CD4-positive, alpha-beta memory T cell (primary cell): ENCODE measurements at regions not wholly inside any gene's neighbourhood (a gene's known extent, or its start where the extent isn't known, plus 50 kb on each side); places are given as distances from the start of the nearest gene placed in this dataset.

Source experiments
- CTCF ChIA-PET: fragments of 350-600 bp; sonication (Branson Sonifier 250); formaldehyde crosslinking; loops from one replicate; lab custom pipeline; 2021; ENCODE audit warnings: inconsistent platforms; ENCODE audit not compliant: partially characterized antibody; lab: Charles Lee
- POLR2A ChIA-PET: fragments of 350-600 bp; sonication (Branson Sonifier 250); formaldehyde crosslinking; loops from one replicate; lab custom pipeline; 2021; ENCODE audit not compliant: partially characterized antibody; lab: Charles Lee
- DNase-seq, 5 donors: peaks; one replicate each; pipeline versions ENCODE4 v3.0.0 to v3.0.0-alpha.2; 2020 to 2022; ENCODE audit warnings: mixed read lengths in 1 of 5
- H3K27ac ChIP-seq: one replicate; pipeline ENCODE4 v1.7.0; 2013; ENCODE audit warnings: low read depth, low read length
- H3K27me3 ChIP-seq: 2 replicates; pipeline ENCODE4 v1.7.0; 2013; ENCODE audit warnings: mild to moderate bottlenecking, low read length, moderate library complexity; ENCODE audit not compliant: insufficient read depth
- H3K36me3 ChIP-seq: 2 replicates; pipeline ENCODE4 v1.7.0; 2013; ENCODE audit warnings: mild to moderate bottlenecking, low read length, moderate library complexity; ENCODE audit not compliant: insufficient read depth
- H3K4me1 ChIP-seq: 2 replicates; pipeline ENCODE4 v1.7.0; 2013; ENCODE audit warnings: mild to moderate bottlenecking, low read length, moderate library complexity; ENCODE audit not compliant: insufficient read depth
- H3K4me3 ChIP-seq, 2 donors: one replicate each; pipeline ENCODE4 v1.7.0; 2013; ENCODE audit warnings: low read length in 2 of 2, mild to moderate bottlenecking in 1 of 2
- H3K9me3 ChIP-seq, 2 donors: one replicate each; pipeline ENCODE4 v1.7.0; 2013; ENCODE audit warnings: low read length in 2 of 2, control low read depth in 1 of 2; ENCODE audit not compliant: control insufficient read depth in 1 of 2
- H3K27ac Mint-ChIP-seq, 7 donors: one replicate each; pipeline ENCODE4 v1.8.0; 2020 to 2021; ENCODE audit warnings: mixed read lengths in 7 of 7, mild to moderate bottlenecking in 6 of 7, inconsistent platforms in 3 of 7, moderate library complexity in 3 of 7
- H3K27me3 Mint-ChIP-seq, 2 donors: one replicate each; pipeline ENCODE4 v1.8.0; 2020 to 2021; ENCODE audit warnings: mixed read lengths in 2 of 2
- H3K36me3 Mint-ChIP-seq, 2 donors: one replicate each; pipeline ENCODE4 v1.8.0; 2020 to 2021; ENCODE audit warnings: mixed read lengths in 2 of 2, inconsistent platforms in 1 of 2, mild to moderate bottlenecking in 1 of 2
- H3K4me1 Mint-ChIP-seq, 4 donors: one replicate each; pipeline ENCODE4 v1.8.0; 2020 to 2021; ENCODE audit warnings: mixed read lengths in 4 of 4, mild to moderate bottlenecking in 1 of 4
- H3K4me3 Mint-ChIP-seq, 8 donors: one replicate each; pipeline ENCODE4 v1.8.0; 2020 to 2021; ENCODE audit warnings: mixed read lengths in 8 of 8, mild to moderate bottlenecking in 7 of 8, moderate library complexity in 6 of 8, inconsistent platforms in 3 of 8
- H3K9me3 Mint-ChIP-seq, 8 donors: one replicate each; pipeline ENCODE4 v1.8.0; 2020 to 2021; ENCODE audit warnings: mixed read lengths in 8 of 8, mild to moderate bottlenecking in 5 of 8, inconsistent platforms in 3 of 8, moderate library complexity in 1 of 8
- intact Hi-C: fragments of 100-400 bp; cut with micrococcal nuclease; formaldehyde crosslinking; loops from one replicate; pipeline ENCODE4 v1.15.1; 2023

- no peaks in the 10 kb centered on the region for H3K36me3 Mint-ChIP-seq
- Histone ChIP-seq H3K27ac (no peak overlapping the region), H3K4me3 (no peak overlapping the region), H3K36me3 (no peaks in the 10 kb centered on the region), H3K4me1 (no peaks in the 10 kb centered on the region), H3K27me3 (no peaks in the 10 kb centered on the region), H3K9me3 (no peaks in the 10 kb centered on the region)
- no peak for DNase-seq
- H3K27ac Mint-ChIP-seq, result no peak overlapping the region
- ChIA-PET POLR2A (no interaction called here), CTCF (no interaction called here)
- H3K4me1 Mint-ChIP-seq, result no peaks in the 10 kb centered on the region
- H3K27me3 Mint-ChIP-seq, result peaks cover 7 to 11% of the 10 kb centered on the region in 2 donors
- H3K9me3 Mint-ChIP-seq, result no peaks in the 10 kb centered on the region
- H3K4me3 Mint-ChIP-seq, result no peak overlapping the region
- intact Hi-C loops, result no loop called here
These were observed 91.8 kb upstream of the OBI1 start for GRCh38 chr13:78750735-78751134.

GRCh38 chr13:78743973-78744372 lies 85.0 kb upstream of the OBI1 start:
- H3K9me3 ChIP-seq, result no peaks in the 10 kb centered on the region
- H3K36me3 Mint-ChIP-seq, result no peaks in the 10 kb centered on the region
- intact Hi-C loops, result no loop called here

GRCh38 chr13:78742659-78743058 lies 83.7 kb upstream of the OBI1 start:
- intact Hi-C loops, result no loop called here
- Histone ChIP-seq H3K27me3 (no peaks in the 10 kb centered on the region), H3K4me3 (no peak overlapping the region), H3K9me3 (no peaks in the 10 kb centered on the region), H3K4me1 (no peaks in the 10 kb centered on the region), H3K27ac (no peak overlapping the region), H3K36me3 (no peaks in the 10 kb centered on the region)
- H3K4me3 Mint-ChIP-seq, result no peak overlapping the region
- POLR2A ChIA-PET, result no interaction called here
- H3K27ac Mint-ChIP-seq, result no peak overlapping the region
- H3K27me3 Mint-ChIP-seq, result peaks cover 6 to 9% of the 10 kb centered on the region in 2 donors
- CTCF ChIA-PET, result no interaction called here
- H3K4me1 Mint-ChIP-seq, result no peaks in the 10 kb centered on the region
- H3K9me3 Mint-ChIP-seq, result no peaks in the 10 kb centered on the region
- H3K36me3 Mint-ChIP-seq, result no peaks in the 10 kb centered on the region
- DNase-seq, result no peak

More at GRCh38 chr13:78743973-78744372, 85.0 kb upstream of the OBI1 start:
- Histone ChIP-seq H3K4me3 (no peak overlapping the region), H3K27me3 (no peaks in the 10 kb centered on the region), H3K4me1 (no peaks in the 10 kb centered on the region), H3K27ac (no peak overlapping the region), H3K36me3 (no peaks in the 10 kb centered on the region)
- Mint-ChIP-seq H3K4me1 (no peaks in the 10 kb centered on the region), H3K9me3 (no peaks in the 10 kb centered on the region), H3K4me3 (no peak overlapping the region), H3K27ac (no peak overlapping the region), H3K27me3 (peaks cover 7 to 11% of the 10 kb centered on the region in 2 donors)
- ChIA-PET CTCF (no interaction called here), POLR2A (no interaction called here)
- peak in 1 of 5 donors; percentile 22 for DNase-seq

GRCh38 chr13:78736142-78736541 lies 77.2 kb upstream of the OBI1 start:
- ChIA-PET POLR2A (no interaction called here), CTCF (no interaction called here)
- intact Hi-C loops, result no loop called here
- Histone ChIP-seq H3K36me3 (no peaks in the 10 kb centered on the region), H3K9me3 (no peaks in the 10 kb centered on the region), H3K4me1 (no peaks in the 10 kb centered on the region), H3K27me3 (no peaks in the 10 kb centered on the region), H3K4me3 (no peak overlapping the region), H3K27ac (no peak overlapping the region)
- Mint-ChIP-seq H3K9me3 (no peaks in the 10 kb centered on the region), H3K4me1 (no peaks in the 10 kb centered on the region), H3K27me3 (peaks cover 3 to 12% of the 10 kb centered on the region in 2 donors), H3K36me3 (no peaks in the 10 kb centered on the region), H3K4me3 (no peak overlapping the region), H3K27ac (no peak overlapping the region)
- no peak for DNase-seq

- no peaks in the 10 kb centered on the region for H3K36me3 Mint-ChIP-seq
- H3K4me1 Mint-ChIP-seq, result no peaks in the 10 kb centered on the region
- Histone ChIP-seq H3K4me1 (no peaks in the 10 kb centered on the region), H3K27me3 (no peaks in the 10 kb centered on the region), H3K27ac (no peak overlapping the region), H3K36me3 (no peaks in the 10 kb centered on the region), H3K4me3 (no peak overlapping the region), H3K9me3 (no peaks in the 10 kb centered on the region)
- DNase-seq, result no peak
- H3K27ac Mint-ChIP-seq, result no peak overlapping the region
- intact Hi-C loops, result no loop called here
- H3K4me3 Mint-ChIP-seq, result no peak overlapping the region
- no peaks in the 10 kb centered on the region for H3K9me3 Mint-ChIP-seq
- peaks cover 5 to 14% of the 10 kb centered on the region in 2 donors for H3K27me3 Mint-ChIP-seq
- CTCF ChIA-PET, result no interaction called here
- POLR2A ChIA-PET, result no interaction called here
These were observed 73.6 kb upstream of the OBI1 start for GRCh38 chr13:78732445-78733017.

- Histone ChIP-seq H3K36me3 (no peaks in the 10 kb centered on the region), H3K4me1 (no peaks in the 10 kb centered on the region), H3K4me3 (no peak overlapping the region), H3K27me3 (no peaks in the 10 kb centered on the region), H3K9me3 (no peaks in the 10 kb centered on the region), H3K27ac (no peak overlapping the region)
- ChIA-PET POLR2A (no interaction called here), CTCF (no interaction called here)
- Mint-ChIP-seq H3K27me3 (peaks cover 11 to 13% of the 10 kb centered on the region in 2 donors), H3K9me3 (peaks cover 0 to 2% (median 0%) of the 10 kb centered on the region in 8 donors), H3K4me3 (no peak overlapping the region), H3K36me3 (no peaks in the 10 kb centered on the region), H3K27ac (no peak overlapping the region), H3K4me1 (no peaks in the 10 kb centered on the region)
- no peak for DNase-seq
- intact Hi-C loops, result no loop called here
These were observed 63.7 kb upstream of the OBI1 start for GRCh38 chr13:78722700-78723099.

GRCh38 chr13:78719367-78719766 lies 60.4 kb upstream of the OBI1 start:
- H3K4me1 ChIP-seq, result no peaks in the 10 kb centered on the region
- H3K36me3 ChIP-seq, result no peaks in the 10 kb centered on the region
- Mint-ChIP-seq H3K4me3 (no peak overlapping the region), H3K27me3 (peaks cover 11 to 13% of the 10 kb centered on the region in 2 donors), H3K36me3 (no peaks in the 10 kb centered on the region), H3K27ac (no peak overlapping the region), H3K9me3 (no peaks in the 10 kb centered on the region), H3K4me1 (peaks cover 0 to 3% (median 1%) of the 10 kb centered on the region in 4 donors)
- DNase-seq, result no peak
- intact Hi-C loops, result no loop called here
- no peak overlapping the region for H3K4me3 ChIP-seq
- H3K27me3 ChIP-seq, result no peaks in the 10 kb centered on the region
- POLR2A ChIA-PET, result no interaction called here
- H3K9me3 ChIP-seq, result no peaks in the 10 kb centered on the region
- no peak overlapping the region for H3K27ac ChIP-seq
- CTCF ChIA-PET, result no interaction called here

- Mint-ChIP-seq H3K36me3 (no peaks in the 10 kb centered on the region), H3K27ac (no peak overlapping the region), H3K27me3 (peaks cover 0 to 8% of the 10 kb centered on the region in 2 donors), H3K4me3 (no peak overlapping the region), H3K9me3 (no peaks in the 10 kb centered on the region), H3K4me1 (peaks cover 0 to 3% (median 1%) of the 10 kb centered on the region in 4 donors)
- Histone ChIP-seq H3K27ac (no peak overlapping the region), H3K4me1 (no peaks in the 10 kb centered on the region), H3K4me3 (no peak overlapping the region), H3K27me3 (no peaks in the 10 kb centered on the region), H3K36me3 (no peaks in the 10 kb centered on the region), H3K9me3 (no peaks in the 10 kb centered on the region)
- intact Hi-C loops, result no loop called here
- POLR2A ChIA-PET, result no interaction called here
- CTCF ChIA-PET, result no interaction called here
- DNase-seq, result no peak
These were observed 55.8 kb upstream of the OBI1 start for GRCh38 chr13:78714717-78715116.
